MCF 10A (cell line): ENCODE measurements at regions not wholly inside any gene's neighbourhood (a gene's known extent, or its start where the extent isn't known, plus 50 kb on each side); places are given as distances from the start of the nearest gene placed in this dataset.

Source experiments
- BruUV-seq: library from RNA; stranded (reverse); fragments of 400-500 nt; replicated peaks from 2 replicates; lab custom pipeline; 2021; lab: Mats Ljungman, UMichigan
- CTCF ChIA-PET: fragments of 300-600 bp; sonication (Branson Sonifier 250); formaldehyde crosslinking; extraction: SDS; loops from one replicate; lab custom pipeline; 2021; ENCODE audit warnings: antibody characterized with exemption, inconsistent platforms; lab: Yijun Ruan, JAX
- POLR2A ChIA-PET: fragments of 300-600, 350-650 bp; sonication (Branson Sonifier 250); formaldehyde crosslinking; extraction: SDS; loops from one replicate; lab custom pipeline; 2020; ENCODE audit warnings: antibody characterized with exemption, inconsistent platforms; lab: Yijun Ruan, JAX
- DNase-seq: peaks from one replicate; pipeline ENCODE4 v3.0.0-alpha.2; 2018; ENCODE audit not compliant: unreplicated experiment
- H3K27ac Mint-ChIP-seq: one replicate; pipeline ENCODE4 v1.8.0; 2022; ENCODE audit warnings: mild to moderate bottlenecking, low read depth, mixed read lengths; ENCODE audit not compliant: unreplicated experiment
- H3K27me3 Mint-ChIP-seq: one replicate; pipeline ENCODE4 v1.8.0; 2022; ENCODE audit warnings: mixed read lengths; ENCODE audit not compliant: insufficient read depth, unreplicated experiment
- H3K36me3 Mint-ChIP-seq: one replicate; pipeline ENCODE4 v1.8.0; 2022; ENCODE audit warnings: mild to moderate bottlenecking, moderate library complexity, mixed read lengths; ENCODE audit not compliant: insufficient read depth, unreplicated experiment
- H3K4me1 Mint-ChIP-seq: one replicate; pipeline ENCODE4 v1.8.0; 2022; ENCODE audit warnings: mixed read lengths; ENCODE audit not compliant: insufficient read depth, unreplicated experiment
- H3K4me3 Mint-ChIP-seq: one replicate; pipeline ENCODE4 v1.8.0; 2022; ENCODE audit warnings: mild to moderate bottlenecking, moderate library complexity, mixed read lengths; ENCODE audit not compliant: unreplicated experiment
- H3K9me3 Mint-ChIP-seq: one replicate; pipeline ENCODE4 v1.8.0; 2022; ENCODE audit warnings: mixed read lengths; ENCODE audit not compliant: unreplicated experiment
- CTCF ChIP-seq: fragments of 200-600 bp; IDR thresholded peaks from one replicate; pipeline ENCODE4 v1.8.0; 2022; ENCODE audit warnings: antibody characterized with exemption, mild to moderate bottlenecking; ENCODE audit not compliant: unreplicated experiment
- intact Hi-C: fragments of 100-400 bp; cut with micrococcal nuclease; formaldehyde crosslinking; loops from 2 replicates; pipeline ENCODE4 v1.14.1; 2022

DNA sequence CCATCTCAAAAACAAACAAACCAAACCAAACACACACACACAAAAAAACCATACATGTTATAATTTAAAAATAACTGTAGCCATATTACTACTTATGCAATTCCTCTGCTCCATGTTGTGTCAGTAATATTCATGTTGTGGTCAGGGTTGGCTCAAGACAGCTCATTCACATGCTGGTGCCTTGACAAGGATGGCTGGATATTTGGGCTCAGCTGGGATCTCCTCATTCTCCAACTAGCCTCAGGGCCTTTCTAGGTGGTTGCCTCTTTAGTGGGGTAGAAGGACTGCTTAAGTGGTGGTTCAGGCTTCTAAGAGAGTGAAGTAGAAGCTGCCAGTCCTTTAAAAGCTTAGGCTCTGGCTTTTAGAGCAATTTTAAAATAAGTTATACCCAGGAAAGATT is 189.3 kb downstream of the ADRA2A start:
- BruUV-seq = no TSS peak
- ChIA-PET CTCF (interaction anchor here (0.5 to 0.8 kb wide), 2 partner anchors 190 to 249 kb away, joined by 3 to 5 read pairs; partner anchors contain the start of gene ADRA2A), POLR2A (interaction anchor here (0.6 kb wide), 1 partner anchor 53 kb away, joined by 3 read pairs; no protein-coding TSS in a partner anchor)
- Mint-ChIP-seq H3K36me3 (no peaks in the 10 kb centered on the region), H3K9me3 (no peaks in the 10 kb centered on the region), H3K27ac (no peak overlapping the region), H3K4me1 (no peaks in the 10 kb centered on the region), H3K27me3 (peaks cover 76% of the 10 kb centered on the region), H3K4me3 (no peak overlapping the region)
- DNase-seq = no peak
- no peak for TF ChIP-seq CTCF
- intact Hi-C loops = loop anchor here (5.0 kb wide), 1 partner anchor 374 kb away; no protein-coding TSS in a partner anchor

DNA sequence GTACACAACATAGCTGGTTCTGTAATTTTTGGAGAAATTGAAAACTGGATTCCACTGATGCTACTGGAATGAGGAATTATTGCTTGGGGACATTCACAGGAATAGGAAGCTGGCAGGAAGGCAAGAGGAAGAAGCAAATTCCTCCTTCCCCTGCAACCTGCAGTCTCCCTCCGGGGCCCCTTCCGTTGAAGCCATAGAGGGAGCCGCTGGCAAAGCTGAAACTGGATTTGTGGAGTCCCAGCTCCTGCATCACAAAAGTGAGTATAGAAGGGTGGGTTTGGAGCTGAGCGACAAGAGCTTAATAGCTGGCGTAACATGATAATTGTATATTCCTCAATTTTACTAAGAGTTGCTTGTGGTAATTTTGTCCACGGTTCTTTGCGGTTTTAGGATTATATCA is 190.8 kb downstream of the ADRA2A start:
- intact Hi-C loops = loop anchor here (5.0 kb wide), 1 partner anchor 375 kb away; no protein-coding TSS in a partner anchor
- no peak for TF ChIP-seq CTCF
- no TSS peak for BruUV-seq
- H3K27ac Mint-ChIP-seq = no peak overlapping the region
- ChIA-PET CTCF (interaction anchor here (0.6 to 0.8 kb wide), 2 partner anchors 50 to 64 kb away, joined by 3 to 4 read pairs; no protein-coding TSS in a partner anchor), POLR2A (interaction anchor here (0.6 to 1.2 kb wide), 2 partner anchors 89 to 480 kb away, joined by 3 read pairs; no protein-coding TSS in a partner anchor)
- H3K9me3 Mint-ChIP-seq = no peaks in the 10 kb centered on the region
- no peaks in the 10 kb centered on the region for H3K4me1 Mint-ChIP-seq
- peaks cover 72% of the 10 kb centered on the region for H3K27me3 Mint-ChIP-seq
- H3K36me3 Mint-ChIP-seq = no peaks in the 10 kb centered on the region
- no peak overlapping the region for H3K4me3 Mint-ChIP-seq
- no peak for DNase-seq

GRCh38 chr10:111273235-111273634 is 196.4 kb downstream of the ADRA2A start:
- Mint-ChIP-seq H3K36me3 (no peaks in the 10 kb centered on the region), H3K4me1 (no peaks in the 10 kb centered on the region)
- POLR2A ChIA-PET = no interaction called here

GRCh38 chr10:111273635-111274034 is 196.8 kb downstream of the ADRA2A start:
- peaks cover 52% of the 10 kb centered on the region for H3K27me3 Mint-ChIP-seq
- intact Hi-C loops = no loop called here
- DNase-seq = no peak
- H3K36me3 Mint-ChIP-seq = no peaks in the 10 kb centered on the region
- ChIA-PET POLR2A (no interaction called here), CTCF (interaction anchor here (1.5 kb wide), 1 partner anchor 8 kb away, joined by 7 read pairs; no protein-coding TSS in a partner anchor)
- no peaks in the 10 kb centered on the region for H3K4me1 Mint-ChIP-seq
- H3K27ac Mint-ChIP-seq = no peak overlapping the region
- BruUV-seq = no TSS peak
- H3K9me3 Mint-ChIP-seq = no peaks in the 10 kb centered on the region
- TF ChIP-seq CTCF = no peak
- H3K4me3 Mint-ChIP-seq = no peak overlapping the region

More at GRCh38 chr10:111273235-111273634, 196.4 kb downstream of the ADRA2A start:
- Mint-ChIP-seq H3K27ac (no peak overlapping the region), H3K9me3 (no peaks in the 10 kb centered on the region), H3K4me3 (no peak overlapping the region), H3K27me3 (peaks cover 56% of the 10 kb centered on the region)
- no peak for TF ChIP-seq CTCF
- intact Hi-C loops = no loop called here
- CTCF ChIA-PET = interaction anchor here (1.5 kb wide), 1 partner anchor 8 kb away, joined by 7 read pairs; no protein-coding TSS in a partner anchor
- no peak for DNase-seq
- no TSS peak for BruUV-seq
